Rectal smooth muscle tissue (tissue), 1 donor: ENCODE measurements at regions not wholly inside any gene's neighbourhood (a gene's known extent, or its start where the extent isn't known, plus 50 kb on each side); places are given as distances from the start of the nearest gene placed in this dataset.
A peak's percentile ranks its signal among the peaks of the same experiment; 100 is the strongest.

Experiments
- H3K27ac ChIP-seq: one replicate; pipeline ENCODE4 v1.7.0; 2013; ENCODE audit warnings: low read depth, low read length, inconsistent platforms
- H3K27me3 ChIP-seq: one replicate; pipeline ENCODE4 v1.7.0; 2013; ENCODE audit warnings: low read length; ENCODE audit not compliant: control insufficient read depth, insufficient read depth
- H3K36me3 ChIP-seq: one replicate; pipeline ENCODE4 v1.7.0; 2013; ENCODE audit warnings: low read length; ENCODE audit not compliant: control insufficient read depth, insufficient read depth
- H3K4me1 ChIP-seq: one replicate; pipeline ENCODE4 v1.7.0; 2013; ENCODE audit warnings: low read length; ENCODE audit not compliant: control insufficient read depth, insufficient read depth
- H3K4me3 ChIP-seq: one replicate; pipeline ENCODE4 v1.7.0; 2013; ENCODE audit warnings: low read length
- H3K9ac ChIP-seq: one replicate; pipeline ENCODE4 v1.7.0; 2013; ENCODE audit warnings: low read length

GRCh38 chr3:146337991-146338390 is 87.1 kb upstream of the PLSCR4 start:
- H3K9ac ChIP-seq = no peak overlapping the region
- no peak overlapping the region for H3K4me3 ChIP-seq
- no peaks in the 10 kb centered on the region for H3K4me1 ChIP-seq
- no peak overlapping the region for H3K27ac ChIP-seq
- no peaks in the 10 kb centered on the region for H3K27me3 ChIP-seq
- no peaks in the 10 kb centered on the region for H3K36me3 ChIP-seq

GRCh38 chr3:146335386-146335785 is 84.5 kb upstream of the PLSCR4 start:
- Histone ChIP-seq H3K4me3 (no peak overlapping the region), H3K36me3 (no peaks in the 10 kb centered on the region), H3K9ac (no peak overlapping the region), H3K27ac (no peak overlapping the region), H3K27me3 (no peaks in the 10 kb centered on the region), H3K4me1 (no peaks in the 10 kb centered on the region)

GRCh38 chr3:146334151-146334550 is 83.2 kb upstream of the PLSCR4 start:
- no peaks in the 10 kb centered on the region for H3K36me3 ChIP-seq
- no peaks in the 10 kb centered on the region for H3K4me1 ChIP-seq
- no peak overlapping the region for H3K27ac ChIP-seq
- H3K27me3 ChIP-seq = no peaks in the 10 kb centered on the region
- no peak overlapping the region for H3K4me3 ChIP-seq
- no peak overlapping the region for H3K9ac ChIP-seq

GRCh38 chr3:146331967-146332366 is 81.1 kb upstream of the PLSCR4 start:
- Histone ChIP-seq H3K27ac (no peak overlapping the region), H3K9ac (no peak overlapping the region), H3K36me3 (no peaks in the 10 kb centered on the region), H3K27me3 (no peaks in the 10 kb centered on the region), H3K4me1 (no peaks in the 10 kb centered on the region), H3K4me3 (no peak overlapping the region)

- Histone ChIP-seq H3K9ac (no peak overlapping the region), H3K4me3 (no peak overlapping the region), H3K36me3 (no peaks in the 10 kb centered on the region), H3K27me3 (no peaks in the 10 kb centered on the region), H3K27ac (no peak overlapping the region), H3K4me1 (no peaks in the 10 kb centered on the region)
Observed at GRCh38 chr3:146326875-146327543, 76.1 kb upstream of the PLSCR4 start.

- Histone ChIP-seq H3K4me3 (no peak overlapping the region), H3K9ac (no peak overlapping the region), H3K27ac (no peak overlapping the region), H3K27me3 (no peaks in the 10 kb centered on the region), H3K4me1 (no peaks in the 10 kb centered on the region), H3K36me3 (no peaks in the 10 kb centered on the region)
Observed at GRCh38 chr3:146325170-146325569, 74.3 kb upstream of the PLSCR4 start.

GRCh38 chr3:146322216-146322817 is 71.4 kb upstream of the PLSCR4 start:
- Histone ChIP-seq H3K27me3 (no peaks in the 10 kb centered on the region), H3K4me1 (no peaks in the 10 kb centered on the region), H3K9ac (no peak overlapping the region), H3K27ac (no peak overlapping the region), H3K36me3 (no peaks in the 10 kb centered on the region), H3K4me3 (no peak overlapping the region)

- Histone ChIP-seq H3K36me3 (no peaks in the 10 kb centered on the region), H3K9ac (no peak overlapping the region)
Observed at GRCh38 chr3:146314871-146315270, 64.0 kb upstream of the PLSCR4 start.

GRCh38 chr3:146313746-146314111 is 62.8 kb upstream of the PLSCR4 start:
- Histone ChIP-seq H3K4me3 (no peak overlapping the region), H3K27me3 (no peaks in the 10 kb centered on the region), H3K4me1 (no peaks in the 10 kb centered on the region), H3K36me3 (no peaks in the 10 kb centered on the region), H3K9ac (no peak overlapping the region), H3K27ac (no peak overlapping the region)

More at GRCh38 chr3:146314871-146315270, 64.0 kb upstream of the PLSCR4 start:
- H3K4me1 ChIP-seq = no peaks in the 10 kb centered on the region
- H3K4me3 ChIP-seq = no peak overlapping the region
- H3K27ac ChIP-seq = no peak overlapping the region
- H3K27me3 ChIP-seq = no peaks in the 10 kb centered on the region

- no peaks in the 10 kb centered on the region for H3K36me3 ChIP-seq
- H3K4me1 ChIP-seq = peaks cover 2% of the 10 kb centered on the region
- H3K4me3 ChIP-seq = no peak overlapping the region
- no peak overlapping the region for H3K9ac ChIP-seq
- no peak overlapping the region for H3K27ac ChIP-seq
- no peaks in the 10 kb centered on the region for H3K27me3 ChIP-seq
Observed at GRCh38 chr3:146313031-146313745, 62.3 kb upstream of the PLSCR4 start.

- Histone ChIP-seq H3K4me1 (peaks cover 4% of the 10 kb centered on the region), H3K27ac (peak overlapping the region; percentile 14), H3K4me3 (no peak overlapping the region), H3K36me3 (no peaks in the 10 kb centered on the region), H3K27me3 (no peaks in the 10 kb centered on the region), H3K9ac (no peak overlapping the region)
Observed at GRCh38 chr3:146308682-146309081, 57.8 kb upstream of the PLSCR4 start.

- Histone ChIP-seq H3K27ac (peak overlapping the region; percentile 14), H3K4me3 (no peak overlapping the region), H3K27me3 (no peaks in the 10 kb centered on the region), H3K4me1 (peaks cover 4% of the 10 kb centered on the region), H3K36me3 (no peaks in the 10 kb centered on the region), H3K9ac (no peak overlapping the region)
Observed at GRCh38 chr3:146308222-146308621, 57.3 kb upstream of the PLSCR4 start.

- Histone ChIP-seq H3K27ac (no peak overlapping the region), H3K27me3 (no peaks in the 10 kb centered on the region), H3K4me3 (no peak overlapping the region), H3K9ac (no peak overlapping the region), H3K4me1 (peaks cover 4% of the 10 kb centered on the region), H3K36me3 (no peaks in the 10 kb centered on the region)
Observed at GRCh38 chr3:146307456-146307725, 56.5 kb upstream of the PLSCR4 start.
